HEK293 (cell line): ENCODE measurements at regions not wholly inside any gene's neighbourhood (a gene's known extent, or its start where the extent isn't known, plus 50 kb on each side); places are given as distances from the start of the nearest gene placed in this dataset.

ENCODE experiments used
- CTCF ChIA-PET: fragments of 350-600 bp; formaldehyde crosslinking; extraction: SDS; loops from one replicate; lab custom pipeline; 2021; ENCODE audit warnings: antibody characterized with exemption; lab: Yijun Ruan, JAX
- POLR2A ChIA-PET: fragments of 300-600 bp; formaldehyde crosslinking; extraction: SDS; loops from one replicate; lab custom pipeline; 2020; ENCODE audit warnings: antibody characterized with exemption, inconsistent platforms; lab: Yijun Ruan, JAX
- H3K27ac ChIP-seq: fragments of 200-500 bp; sonication (Bioruptor generic); 2 replicates; pipeline ENCODE4 v1.5.1; 2014; ENCODE audit warnings: low read depth, low read length, control low read depth, inconsistent platforms; ENCODE audit errors: extremely low read depth
- H3K36me3 ChIP-seq, 2 experiments: fragments of 200-500 bp in 1 of 2; sonication (Bioruptor generic) in 1 of 2; 1 replicate in 1 of 2; 2 replicates in 1 of 2; pipeline ENCODE4 v1.5.1; 2014 to 2017; ENCODE audit warnings: inconsistent platforms in 2 of 2, low read length in 2 of 2; ENCODE audit not compliant: control insufficient read depth in 2 of 2, insufficient read depth in 1 of 2
- H3K4me1 ChIP-seq: fragments of 200-500 bp; sonication (Bioruptor generic); 2 replicates; pipeline ENCODE4 v1.5.1; 2014; ENCODE audit warnings: mild to moderate bottlenecking, low read length, inconsistent platforms; ENCODE audit not compliant: control insufficient read depth, insufficient read depth
- H3K4me3 ChIP-seq: 2 replicates; pipeline ENCODE4 v1.5.1; 2011; ENCODE audit warnings: low read depth, mild to moderate bottlenecking, control low read depth, low read length, moderate library complexity
- H3K9me3 ChIP-seq: fragments of 200-500 bp; sonication (Bioruptor generic); 2 replicates; pipeline ENCODE4 v1.5.1; 2014; ENCODE audit warnings: low read depth, low read length, inconsistent platforms; ENCODE audit not compliant: control insufficient read depth, insufficient read depth
- BCL11B ChIP-seq: fragments of 450-650 bp; formaldehyde crosslinking; IDR thresholded peaks from 2 replicates; pipeline ENCODE4 v1.5.1; 2016; ENCODE audit warnings: low read depth, missing biosample characterization, missing genetic modification characterization
- KLF7 ChIP-seq: fragments of 450-650 bp; formaldehyde crosslinking; IDR thresholded peaks from 2 replicates; pipeline ENCODE4 v1.5.1; 2016; ENCODE audit warnings: missing biosample characterization, missing genetic modification characterization, borderline replicate concordance
- MEIS1 ChIP-seq: sonication (generic); formaldehyde crosslinking; IDR thresholded peaks from 2 replicates; pipeline ENCODE4 v1.8.1; 2022; ENCODE audit warnings: missing genetic modification reagents, mild to moderate bottlenecking, borderline replicate concordance
- MYNN ChIP-seq: fragments of 450-650 bp; formaldehyde crosslinking; IDR thresholded peaks from 2 replicates; pipeline ENCODE4 v1.5.1; 2016; ENCODE audit warnings: missing biosample characterization, missing genetic modification characterization, borderline replicate concordance
- SCRT1 ChIP-seq: fragments of 450-650 bp; formaldehyde crosslinking; IDR thresholded peaks from 2 replicates; pipeline ENCODE4 v1.5.1; 2016; ENCODE audit warnings: missing biosample characterization, missing genetic modification characterization, borderline replicate concordance
- TSHZ1 ChIP-seq: fragments of 450-650 bp; formaldehyde crosslinking; IDR thresholded peaks from 2 replicates; pipeline ENCODE4 v1.5.1; 2016; ENCODE audit warnings: missing biosample characterization, missing genetic modification characterization, borderline replicate concordance
- YY2 ChIP-seq: fragments of 450-650 bp; formaldehyde crosslinking; IDR thresholded peaks from 2 replicates; pipeline ENCODE4 v1.5.1; 2016; ENCODE audit warnings: missing biosample characterization, missing genetic modification characterization
- ZEB2 ChIP-seq: fragments of 450-650 bp; formaldehyde crosslinking; IDR thresholded peaks from 2 replicates; pipeline ENCODE4 v1.5.1; 2016; ENCODE audit warnings: missing biosample characterization, missing genetic modification characterization
- ZFP3 ChIP-seq: fragments of 450-650 bp; formaldehyde crosslinking; IDR thresholded peaks from 2 replicates; pipeline ENCODE4 v1.5.1; 2016; ENCODE audit warnings: low read depth, missing biosample characterization, missing genetic modification characterization
- ZNF19 ChIP-seq: fragments of 450-650 bp; formaldehyde crosslinking; IDR thresholded peaks from 2 replicates; pipeline ENCODE4; 2016; ENCODE audit warnings: missing biosample characterization, missing genetic modification characterization, low read depth
- ZNF214 ChIP-seq: fragments of 450-650 bp; formaldehyde crosslinking; IDR thresholded peaks from 2 replicates; pipeline ENCODE4 v1.5.1; 2017; ENCODE audit warnings: missing biosample characterization, mild to moderate bottlenecking, missing genetic modification characterization, borderline replicate concordance
- ZNF335 ChIP-seq: fragments of 450-650 bp; formaldehyde crosslinking; conservative IDR thresholded peaks from 2 replicates; pipeline ENCODE4 v1.5.1; 2016; ENCODE audit warnings: missing biosample characterization, missing genetic modification characterization
- ZNF423 ChIP-seq: fragments of 450-650 bp; formaldehyde crosslinking; IDR thresholded peaks from 2 replicates; pipeline ENCODE4 v1.5.1; 2016; ENCODE audit warnings: missing biosample characterization, missing genetic modification characterization
- ZNF473 ChIP-seq: fragments of 450-650 bp; formaldehyde crosslinking; IDR thresholded peaks from 2 replicates; pipeline ENCODE4 v1.5.1; 2017; ENCODE audit warnings: missing biosample characterization, missing genetic modification characterization
- ZNF48 ChIP-seq: fragments of 450-650 bp; formaldehyde crosslinking; IDR thresholded peaks from 2 replicates; pipeline ENCODE4 v1.5.1; 2016; ENCODE audit warnings: missing biosample characterization, missing genetic modification characterization
- ZNF501 ChIP-seq: fragments of 450-650 bp; formaldehyde crosslinking; IDR thresholded peaks from 2 replicates; pipeline ENCODE4 v1.5.1; 2016; ENCODE audit warnings: missing biosample characterization, missing genetic modification characterization
- ZNF513 ChIP-seq: fragments of 450-650 bp; IDR thresholded peaks from 2 replicates; pipeline ENCODE4 v1.5.1; 2018; ENCODE audit warnings: missing biosample characterization, missing genetic modification characterization
- ZNF561 ChIP-seq: fragments of 450-650 bp; IDR thresholded peaks from 2 replicates; pipeline ENCODE4 v1.5.1; 2018; ENCODE audit warnings: missing biosample characterization, missing genetic modification characterization, borderline replicate concordance
- ZNF677 ChIP-seq: fragments of 450-650 bp; IDR thresholded peaks from 2 replicates; pipeline ENCODE4 v1.5.0; 2018; ENCODE audit warnings: missing biosample characterization, mild to moderate bottlenecking, missing genetic modification characterization, moderate library complexity
- ZNF792 ChIP-seq: fragments of 450-650 bp; formaldehyde crosslinking; IDR thresholded peaks from 2 replicates; pipeline ENCODE4 v1.5.1; 2016; ENCODE audit warnings: missing biosample characterization, missing genetic modification characterization
- ZXDB ChIP-seq: fragments of 450-650 bp; formaldehyde crosslinking; IDR thresholded peaks from 2 replicates; pipeline ENCODE4 v1.5.1; 2016; ENCODE audit warnings: missing biosample characterization, missing genetic modification characterization
- TF ChIP-seq, protein P1 (sequence below): fragments of 450-650 bp; formaldehyde crosslinking; IDR thresholded peaks from 2 replicates; pipeline ENCODE4 v1.5.1; 2016; ENCODE audit warnings: missing biosample characterization, missing genetic modification characterization
- TF ChIP-seq, protein P2 (sequence below): fragments of 450-650 bp; formaldehyde crosslinking; IDR thresholded peaks from 2 replicates; pipeline ENCODE4 v1.5.1; 2016; ENCODE audit warnings: missing biosample characterization, missing genetic modification characterization
- TF ChIP-seq, protein P3 (sequence below): fragments of 450-650 bp; formaldehyde crosslinking; IDR thresholded peaks from 2 replicates; pipeline ENCODE4 v1.5.1; 2016; ENCODE audit warnings: missing biosample characterization, missing genetic modification characterization

DNA sequence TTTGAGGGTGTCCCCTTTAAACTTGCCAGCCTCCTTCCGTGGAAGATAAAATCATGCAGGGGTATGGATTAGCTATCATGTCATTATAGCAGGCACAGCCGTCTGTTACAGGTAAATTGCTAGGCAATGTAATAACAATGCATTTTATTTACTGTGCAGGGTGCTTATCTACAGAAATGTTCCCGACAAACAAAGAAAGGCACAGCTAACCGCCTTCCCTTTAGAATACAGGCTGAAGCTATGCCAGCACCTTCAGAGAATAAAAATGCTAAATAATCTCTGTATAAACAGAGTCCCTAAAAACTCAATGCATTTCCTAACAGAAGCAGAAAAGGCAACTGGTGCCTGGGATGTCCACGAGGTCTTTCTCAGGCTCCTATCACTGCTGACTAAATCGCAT is 239.2 kb downstream of the SPTSSA start (continued):
- TF ChIP-seq, protein P1, sequence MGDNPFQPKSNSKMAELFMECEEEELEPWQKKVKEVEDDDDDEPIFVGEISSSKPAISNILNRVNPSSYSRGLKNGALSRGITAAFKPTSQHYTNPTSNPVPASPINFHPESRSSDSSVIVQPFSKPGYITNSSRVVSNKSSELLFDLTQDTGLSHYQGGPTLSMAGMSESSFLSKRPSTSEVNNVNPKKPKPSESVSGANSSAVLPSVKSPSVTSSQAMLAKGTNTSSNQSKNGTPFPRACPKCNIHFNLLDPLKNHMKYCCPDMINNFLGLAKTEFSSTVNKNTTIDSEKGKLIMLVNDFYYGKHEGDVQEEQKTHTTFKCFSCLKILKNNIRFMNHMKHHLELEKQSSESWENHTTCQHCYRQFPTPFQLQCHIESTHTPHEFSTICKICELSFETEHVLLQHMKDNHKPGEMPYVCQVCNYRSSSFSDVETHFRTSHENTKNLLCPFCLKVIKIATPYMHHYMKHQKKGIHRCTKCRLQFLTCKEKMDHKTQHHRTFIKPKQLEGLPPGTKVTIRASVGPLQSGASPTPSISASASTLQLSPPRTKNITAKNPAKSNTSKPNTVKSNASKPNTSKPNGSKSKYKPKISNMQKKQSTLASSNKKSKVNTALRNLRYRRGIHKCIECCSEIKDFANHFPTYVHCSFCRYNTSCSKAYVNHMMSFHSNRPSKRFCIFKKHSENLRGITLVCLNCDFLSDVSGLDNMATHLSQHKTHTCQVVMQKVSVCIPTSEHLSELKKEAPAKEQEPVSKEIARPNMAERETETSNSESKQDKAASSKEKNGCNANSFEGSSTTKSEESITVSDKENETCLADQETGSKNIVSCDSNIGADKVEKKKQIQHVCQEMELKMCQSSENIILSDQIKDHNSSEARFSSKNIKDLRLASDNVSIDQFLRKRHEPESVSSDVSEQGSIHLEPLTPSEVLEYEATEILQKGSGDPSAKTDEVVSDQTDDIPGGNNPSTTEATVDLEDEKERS = no peak
- no peak for TF ChIP-seq ZNF19 (tag by site-specific recombination)

- H3K4me1 ChIP-seq = no peaks in the 10 kb centered on the region
- no peak overlapping the region for H3K4me3 ChIP-seq
- no peaks in the 10 kb centered on the region for H3K9me3 ChIP-seq
- H3K27ac ChIP-seq = no peak overlapping the region
- H3K36me3 ChIP-seq = no peaks in the 10 kb centered on the region
- POLR2A ChIA-PET = no interaction called here
- CTCF ChIA-PET = interaction anchor here (0.7 to 1.8 kb wide), 2 partner anchors 13 to 373 kb away, joined by 3 to 6 read pairs; no protein-coding TSS in a partner anchor
- TF ChIP-seq ZFP3 (tag by site-specific recombination) = no peak
- TF ChIP-seq, protein P2, sequence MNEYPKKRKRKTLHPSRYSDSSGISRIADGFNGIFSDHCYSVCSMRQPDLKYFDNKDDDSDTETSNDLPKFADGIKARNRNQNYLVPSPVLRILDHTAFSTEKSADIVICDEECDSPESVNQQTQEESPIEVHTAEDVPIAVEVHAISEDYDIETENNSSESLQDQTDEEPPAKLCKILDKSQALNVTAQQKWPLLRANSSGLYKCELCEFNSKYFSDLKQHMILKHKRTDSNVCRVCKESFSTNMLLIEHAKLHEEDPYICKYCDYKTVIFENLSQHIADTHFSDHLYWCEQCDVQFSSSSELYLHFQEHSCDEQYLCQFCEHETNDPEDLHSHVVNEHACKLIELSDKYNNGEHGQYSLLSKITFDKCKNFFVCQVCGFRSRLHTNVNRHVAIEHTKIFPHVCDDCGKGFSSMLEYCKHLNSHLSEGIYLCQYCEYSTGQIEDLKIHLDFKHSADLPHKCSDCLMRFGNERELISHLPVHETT (tag by site-specific recombination) = no peak
- TF ChIP-seq ZNF513 (tag by site-specific recombination) = no peak
- TF ChIP-seq KLF7 (tag by site-specific recombination) = no peak
- no peak for TF ChIP-seq ZNF792 (tag by site-specific recombination)
- TF ChIP-seq ZNF214 (tag by site-specific recombination) = no peak
- no peak for TF ChIP-seq ZNF561 (tag by site-specific recombination)
- no peak for TF ChIP-seq ZNF501 (tag by site-specific recombination)
- no peak for TF ChIP-seq ZNF473
- TF ChIP-seq ZXDB (tag by site-specific recombination) = no peak
- TF ChIP-seq BCL11B (tag by site-specific recombination) = no peak
- no peak for TF ChIP-seq ZNF423
- no peak for TF ChIP-seq YY2 (tag by site-specific recombination)
- TF ChIP-seq, all 188 proteins: peak for 0
Observed at GRCh38 chr14:34222122-34222521, 239.9 kb downstream of the SPTSSA start.

DNA sequence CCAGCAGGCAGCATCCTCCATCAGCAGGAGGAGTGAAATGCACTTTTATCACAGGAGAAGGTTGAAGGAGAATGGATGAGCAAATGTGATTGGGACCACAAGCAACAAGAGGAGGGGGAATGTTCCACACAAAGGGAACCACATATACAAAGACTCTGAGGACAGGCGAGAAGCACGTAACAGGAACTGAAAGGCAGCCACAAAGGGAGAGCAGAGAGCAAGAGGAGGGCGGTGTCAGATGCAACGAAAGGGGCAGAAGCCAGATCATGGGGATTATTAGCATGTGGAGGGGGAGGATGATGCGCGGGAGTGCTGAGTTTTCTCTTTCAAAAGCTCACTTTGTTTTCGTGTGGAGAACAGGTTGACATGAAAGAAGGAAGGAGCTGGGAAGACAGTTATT is 241.1 kb downstream of the SPTSSA start:
- H3K36me3 ChIP-seq = no peaks in the 10 kb centered on the region
- CTCF ChIA-PET = interaction anchor here (0.6 kb wide), 1 partner anchor 781 kb away, joined by 4 read pairs; no protein-coding TSS in a partner anchor
- H3K9me3 ChIP-seq = no peaks in the 10 kb centered on the region
- POLR2A ChIA-PET = interaction anchor here (0.6 kb wide), 1 partner anchor 125 kb away, joined by 4 read pairs; no protein-coding TSS in a partner anchor
- no peak overlapping the region for H3K4me3 ChIP-seq
- no peak overlapping the region for H3K27ac ChIP-seq
- H3K4me1 ChIP-seq = no peaks in the 10 kb centered on the region
- TF ChIP-seq, protein P3, sequence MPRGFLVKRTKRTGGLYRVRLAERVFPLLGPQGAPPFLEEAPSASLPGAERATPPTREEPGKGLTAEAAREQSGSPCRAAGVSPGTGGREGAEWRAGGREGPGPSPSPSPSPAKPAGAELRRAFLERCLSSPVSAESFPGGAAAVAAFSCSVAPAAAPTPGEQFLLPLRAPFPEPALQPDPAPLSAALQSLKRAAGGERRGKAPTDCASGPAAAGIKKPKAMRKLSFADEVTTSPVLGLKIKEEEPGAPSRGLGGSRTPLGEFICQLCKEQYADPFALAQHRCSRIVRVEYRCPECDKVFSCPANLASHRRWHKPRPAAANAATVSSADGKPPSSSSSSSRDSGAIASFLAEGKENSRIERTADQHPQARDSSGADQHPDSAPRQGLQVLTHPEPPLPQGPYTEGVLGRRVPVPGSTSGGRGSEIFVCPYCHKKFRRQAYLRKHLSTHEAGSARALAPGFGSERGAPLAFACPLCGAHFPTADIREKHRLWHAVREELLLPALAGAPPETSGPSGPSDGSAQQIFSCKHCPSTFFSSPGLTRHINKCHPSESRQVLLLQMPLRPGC (tag by site-specific recombination) = no peak
- TF ChIP-seq ZNF677 (tag by site-specific recombination) = no peak
- no peak for TF ChIP-seq TSHZ1 (tag by site-specific recombination)
- TF ChIP-seq MEIS1 (CRISPR knock-in tag) = no peak
- no peak for TF ChIP-seq ZEB2 (tag by site-specific recombination)
- no peak for TF ChIP-seq SCRT1 (tag by site-specific recombination)
- TF ChIP-seq ZNF335 (tag by site-specific recombination) = no peak
- no peak for TF ChIP-seq ZNF48 (tag by site-specific recombination)
- no peak for TF ChIP-seq MYNN
